GM10266 (cell line): ENCODE measurements at regions not wholly inside any gene's neighbourhood (a gene's known extent, or its start where the extent isn't known, plus 50 kb on each side); places are given as distances from the start of the nearest gene placed in this dataset.

Experiments
- DNase-seq: peaks from one replicate; pipeline ENCODE4 v3.0.0; 2012; ENCODE audit errors: extremely low spot score
- TF ChIP-seq, protein P1 (sequence below): IDR thresholded peaks from 2 replicates; pipeline ENCODE4 v1.5.1; 2012; ENCODE audit warnings: mild to moderate bottlenecking, low read depth; ENCODE audit not compliant: control insufficient read depth, insufficient read depth; ENCODE audit errors: missing control alignments

DNA sequence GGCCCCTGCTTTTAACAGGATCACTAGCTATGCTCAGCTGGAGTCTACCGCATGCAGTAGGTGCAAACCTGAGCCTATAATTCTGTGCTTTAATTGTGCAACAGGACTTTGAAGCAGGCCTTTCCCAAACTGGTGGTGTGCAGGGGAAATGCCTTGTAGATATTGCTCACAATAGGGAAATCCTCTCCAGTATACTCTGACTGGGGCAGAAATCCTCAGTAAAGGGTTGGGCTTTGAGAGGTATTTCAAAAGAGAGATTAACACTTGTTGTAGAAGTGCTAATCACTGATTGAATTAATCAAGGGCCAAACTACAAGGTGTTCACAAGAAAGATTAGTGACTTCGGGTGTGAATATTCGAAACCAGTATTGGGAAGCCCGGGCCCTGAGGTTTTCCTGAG, 58.5 kb upstream of the EXOC6 start:
- TF ChIP-seq, protein P1, sequence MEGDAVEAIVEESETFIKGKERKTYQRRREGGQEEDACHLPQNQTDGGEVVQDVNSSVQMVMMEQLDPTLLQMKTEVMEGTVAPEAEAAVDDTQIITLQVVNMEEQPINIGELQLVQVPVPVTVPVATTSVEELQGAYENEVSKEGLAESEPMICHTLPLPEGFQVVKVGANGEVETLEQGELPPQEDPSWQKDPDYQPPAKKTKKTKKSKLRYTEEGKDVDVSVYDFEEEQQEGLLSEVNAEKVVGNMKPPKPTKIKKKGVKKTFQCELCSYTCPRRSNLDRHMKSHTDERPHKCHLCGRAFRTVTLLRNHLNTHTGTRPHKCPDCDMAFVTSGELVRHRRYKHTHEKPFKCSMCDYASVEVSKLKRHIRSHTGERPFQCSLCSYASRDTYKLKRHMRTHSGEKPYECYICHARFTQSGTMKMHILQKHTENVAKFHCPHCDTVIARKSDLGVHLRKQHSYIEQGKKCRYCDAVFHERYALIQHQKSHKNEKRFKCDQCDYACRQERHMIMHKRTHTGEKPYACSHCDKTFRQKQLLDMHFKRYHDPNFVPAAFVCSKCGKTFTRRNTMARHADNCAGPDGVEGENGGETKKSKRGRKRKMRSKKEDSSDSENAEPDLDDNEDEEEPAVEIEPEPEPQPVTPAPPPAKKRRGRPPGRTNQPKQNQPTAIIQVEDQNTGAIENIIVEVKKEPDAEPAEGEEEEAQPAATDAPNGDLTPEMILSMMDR = no peak
- no peak for DNase-seq

DNA sequence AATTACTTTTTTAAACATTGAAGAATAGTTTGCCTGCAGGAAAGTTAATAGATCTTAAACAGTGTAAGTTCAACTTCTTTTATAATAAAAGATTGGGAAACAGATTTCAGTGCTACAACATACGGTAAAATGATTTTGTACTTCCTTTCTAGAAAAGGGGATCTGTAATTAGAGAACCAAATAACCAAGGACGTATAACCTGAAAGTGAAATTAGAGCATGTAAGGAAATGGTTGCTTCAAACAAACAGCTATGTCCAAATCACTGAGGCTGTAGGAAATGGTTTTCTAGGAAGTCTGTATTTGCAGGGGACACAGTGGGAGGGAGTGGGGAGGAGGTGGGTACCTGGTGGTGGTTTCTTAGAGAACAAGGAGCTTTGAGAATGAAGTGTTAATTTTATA, 57.9 kb upstream of the EXOC6 start:
- TF ChIP-seq, protein P1 = no peak

DNA sequence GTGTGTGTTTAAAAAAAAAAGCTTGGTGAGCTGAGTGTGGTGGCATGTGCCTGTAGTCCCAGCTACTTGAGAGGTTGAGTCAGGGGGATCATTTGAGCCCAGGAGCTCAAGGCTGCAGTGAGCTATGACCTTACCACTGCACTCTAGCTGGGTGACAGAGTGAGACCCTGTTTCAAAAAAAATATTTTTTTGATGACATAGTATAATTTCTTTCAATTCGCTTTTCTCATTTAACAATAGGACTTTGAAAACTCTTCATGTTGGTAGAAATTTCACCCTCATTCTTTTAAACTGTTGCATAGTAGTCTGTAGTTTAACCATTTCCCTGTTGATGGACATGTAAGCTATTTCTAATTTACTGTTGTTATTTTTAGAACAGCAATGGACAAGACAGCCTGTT, 55.7 kb upstream of the EXOC6 start:
- no peak for DNase-seq
- TF ChIP-seq, protein P1 = no peak

More for the DNA sequence above, 57.9 kb upstream of the EXOC6 start:
- no peak for DNase-seq
